Adipocyte (in vitro differentiated cells): ENCODE measurements at regions not wholly inside any gene's neighbourhood (a gene's known extent, or its start where the extent isn't known, plus 50 kb on each side); places are given as distances from the start of the nearest gene placed in this dataset.
"Not testable (repeated sequence)": the region's sequence is repeated elsewhere in the genome, so short reads cannot be mapped to it uniquely, and the experiment has no call there.

ENCODE experiments used
- DNase-seq: peaks from one replicate; pipeline ENCODE4 v3.0.0-alpha.2; 2015; ENCODE audit warnings: low read depth
- H3K27me3 ChIP-seq: replicated peaks from 2 replicates; pipeline ENCODE4 v1.7.0; 2013; ENCODE audit warnings: mild to moderate bottlenecking, low read length, moderate library complexity; ENCODE audit not compliant: control insufficient read depth, insufficient read depth
- H3K36me3 ChIP-seq: 2 replicates; pipeline ENCODE4 v1.7.0; 2013; ENCODE audit warnings: low read length, mild to moderate bottlenecking, moderate library complexity; ENCODE audit not compliant: control insufficient read depth, insufficient read depth, severe bottlenecking
- H3K4me1 ChIP-seq: 2 replicates; pipeline ENCODE4 v1.7.0; 2013; ENCODE audit warnings: mild to moderate bottlenecking, low read length, moderate library complexity; ENCODE audit not compliant: control insufficient read depth, insufficient read depth
- H3K4me3 ChIP-seq: 2 replicates; pipeline ENCODE4 v1.7.0; 2013; ENCODE audit warnings: mild to moderate bottlenecking, low read length, moderate library complexity
- H3K9ac ChIP-seq: 2 replicates; pipeline ENCODE4 v1.7.0; 2013; ENCODE audit warnings: mild to moderate bottlenecking, low read length, moderate library complexity
- H3K9me3 ChIP-seq: 2 replicates; pipeline ENCODE4 v1.7.0; 2013; ENCODE audit warnings: mild to moderate bottlenecking, low read length, moderate library complexity; ENCODE audit not compliant: control insufficient read depth

DNA sequence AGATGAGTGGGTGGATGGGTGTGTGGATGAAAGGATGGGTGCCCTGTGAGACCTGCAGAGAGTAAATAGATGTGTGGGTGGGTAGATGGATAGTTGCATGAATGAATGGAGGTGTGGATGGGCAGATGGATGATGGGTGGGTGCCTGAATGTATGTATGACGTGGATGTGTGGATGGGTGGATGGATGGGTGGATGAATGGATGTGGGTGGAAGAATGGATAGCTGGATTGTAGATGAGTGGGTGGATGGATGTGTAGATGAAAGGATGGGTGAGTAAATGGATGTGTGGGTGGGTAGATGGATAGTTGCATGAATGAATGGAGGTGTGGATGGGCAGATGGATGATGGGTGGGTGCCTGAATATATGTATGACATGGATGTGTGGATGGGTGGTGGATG is 374.7 kb downstream of the BRD1 start:
- H3K4me3 ChIP-seq, H3K4me1 ChIP-seq, H3K36me3 ChIP-seq, H3K9me3 ChIP-seq, DNase-seq, H3K27me3 ChIP-seq, H3K9ac ChIP-seq: not testable (repeated sequence)

DNA sequence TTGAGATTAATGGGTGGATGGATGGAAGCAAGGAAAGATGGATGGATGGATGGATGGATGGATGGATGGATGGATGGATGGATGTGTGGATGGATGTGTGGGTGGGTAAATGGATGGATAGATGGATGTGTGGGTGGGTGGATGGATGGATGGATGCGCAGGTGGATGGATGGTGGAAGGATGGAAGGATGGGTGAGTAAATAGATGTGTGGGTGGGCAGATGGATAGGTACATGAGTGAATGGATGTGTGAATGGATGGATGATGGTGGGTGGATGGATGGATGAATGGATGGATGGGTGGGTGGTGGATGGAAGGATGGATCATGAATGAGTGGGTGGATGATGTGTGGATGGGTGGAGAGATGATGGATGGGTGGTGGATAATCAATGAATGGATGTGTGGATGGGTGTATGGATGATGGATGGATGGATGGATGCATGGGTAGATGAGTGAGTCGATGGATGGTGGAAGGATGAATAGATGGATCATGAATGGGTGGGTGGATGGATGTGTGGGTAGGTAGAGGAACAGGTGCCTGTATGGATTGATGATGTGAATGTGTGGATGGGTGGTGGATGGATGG is 375.2 kb downstream of the BRD1 start:
- H3K27me3 ChIP-seq: peaks cover 5% of the 10 kb centered on the region
- no peaks in the 10 kb centered on the region for H3K9me3 ChIP-seq
- no peak for DNase-seq
- H3K4me3 ChIP-seq: no peak overlapping the region
- H3K4me1 ChIP-seq: no peaks in the 10 kb centered on the region
- H3K36me3 ChIP-seq: no peaks in the 10 kb centered on the region
- H3K9ac ChIP-seq: no peak overlapping the region

DNA sequence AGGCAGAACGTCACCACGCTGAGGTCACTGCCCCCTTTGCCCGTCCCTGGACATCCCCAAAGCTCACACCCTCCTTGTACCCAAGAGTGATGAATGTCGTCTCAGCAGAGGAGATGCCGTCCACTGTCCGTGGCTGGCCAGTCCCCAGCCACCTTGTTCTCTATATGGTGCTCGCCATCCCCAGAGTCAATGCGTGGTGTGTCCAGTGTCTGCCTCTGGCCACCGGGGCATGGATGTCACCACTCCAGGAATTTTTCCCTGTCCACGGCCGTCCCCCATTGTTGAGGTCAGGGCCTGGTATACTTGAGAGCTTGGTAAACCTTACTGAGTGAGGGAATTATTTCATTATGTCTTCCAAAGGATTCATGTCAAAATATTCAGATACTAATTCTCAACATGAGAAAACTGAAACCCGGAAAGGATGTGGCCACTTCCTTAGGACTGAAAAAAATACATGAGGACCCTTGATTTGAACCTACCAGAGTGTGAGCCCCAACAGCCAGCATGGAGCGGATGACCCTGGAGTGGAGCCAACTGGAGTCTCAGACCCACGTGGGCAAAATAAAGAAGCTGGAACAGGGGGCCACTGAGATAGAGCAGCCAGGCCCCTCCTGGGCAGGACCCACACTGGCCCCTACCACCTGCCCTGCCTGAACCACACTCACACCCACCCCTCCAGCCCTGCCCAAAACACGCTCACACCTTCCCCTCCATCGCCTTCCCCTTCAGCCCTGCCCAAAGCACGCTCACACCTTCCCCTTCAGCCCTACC is 376.4 kb downstream of the BRD1 start:
- no peak overlapping the region for H3K4me3 ChIP-seq
- H3K4me1 ChIP-seq: no peaks in the 10 kb centered on the region
- no peaks in the 10 kb centered on the region for H3K9me3 ChIP-seq
- H3K36me3 ChIP-seq: no peaks in the 10 kb centered on the region
- H3K9ac ChIP-seq: no peak overlapping the region
- H3K27me3 ChIP-seq: peaks cover 5% of the 10 kb centered on the region
- no peak for DNase-seq

GRCh38 chr22:49450498-49450897 is 377.2 kb downstream of the BRD1 start:
- no peaks in the 10 kb centered on the region for H3K9me3 ChIP-seq
- H3K9ac ChIP-seq: no peak overlapping the region
- peaks cover 5% of the 10 kb centered on the region for H3K27me3 ChIP-seq
- no peaks in the 10 kb centered on the region for H3K36me3 ChIP-seq
- no peaks in the 10 kb centered on the region for H3K4me1 ChIP-seq
- no peak overlapping the region for H3K4me3 ChIP-seq
- no peak for DNase-seq

DNA sequence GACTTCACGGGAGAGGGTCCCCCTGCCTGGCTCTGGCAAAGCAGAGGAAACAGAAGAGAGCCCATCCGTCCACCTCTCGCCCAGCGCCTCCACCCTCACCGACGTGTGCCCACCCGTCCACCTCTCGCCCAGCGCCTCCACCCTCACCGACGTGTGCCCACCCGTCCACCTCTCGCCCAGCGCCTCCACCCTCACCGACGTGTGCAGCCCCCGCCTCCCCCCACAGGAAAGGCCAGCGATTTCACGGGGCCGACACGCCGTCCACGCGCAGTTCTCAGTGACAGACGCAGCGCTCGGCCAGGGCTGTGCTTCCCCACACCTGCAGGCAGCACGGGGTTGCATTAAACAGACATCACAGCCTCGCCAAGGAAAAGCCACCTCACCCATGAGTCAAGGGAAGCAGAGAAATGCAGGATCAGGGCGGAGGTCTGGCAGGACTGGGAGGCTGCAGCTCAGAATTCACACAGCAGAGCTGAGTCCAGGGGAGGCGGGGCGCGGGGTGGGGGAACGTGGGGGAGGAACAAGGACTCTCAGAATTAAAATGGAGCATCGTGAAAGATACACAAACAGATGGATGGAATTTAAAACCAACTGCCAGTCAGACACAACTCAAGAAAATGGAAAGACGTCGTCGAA is 377.7 kb downstream of the BRD1 start:
- H3K9ac ChIP-seq: no peak overlapping the region
- no peak for DNase-seq
- peaks cover 5% of the 10 kb centered on the region for H3K27me3 ChIP-seq
- H3K36me3 ChIP-seq: no peaks in the 10 kb centered on the region
- no peaks in the 10 kb centered on the region for H3K4me1 ChIP-seq
- no peak overlapping the region for H3K4me3 ChIP-seq
- H3K9me3 ChIP-seq: no peaks in the 10 kb centered on the region

DNA sequence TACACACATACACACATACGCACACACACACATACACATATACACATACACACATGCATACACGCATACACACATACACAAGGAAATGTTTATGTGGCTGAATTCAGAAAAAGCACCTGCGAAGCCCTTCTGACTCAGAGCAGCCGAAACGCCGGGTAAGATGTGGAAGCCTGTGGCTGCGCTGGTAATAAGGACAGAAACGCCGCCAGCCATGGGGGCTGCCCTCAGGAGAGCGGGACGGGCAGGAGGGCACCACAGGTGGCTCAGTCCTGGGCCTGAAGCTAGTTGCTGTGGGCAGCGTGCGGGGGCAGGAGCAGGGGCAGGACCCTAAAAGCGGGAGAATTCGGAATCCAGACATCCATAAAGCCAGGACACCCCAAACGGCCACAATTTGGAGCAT is 378.3 kb downstream of the BRD1 start:
- Histone ChIP-seq H3K4me1 (no peaks in the 10 kb centered on the region), H3K4me3 (no peak overlapping the region), H3K27me3 (peaks cover 5% of the 10 kb centered on the region), H3K36me3 (no peaks in the 10 kb centered on the region), H3K9ac (no peak overlapping the region), H3K9me3 (no peaks in the 10 kb centered on the region)
- no peak for DNase-seq

DNA sequence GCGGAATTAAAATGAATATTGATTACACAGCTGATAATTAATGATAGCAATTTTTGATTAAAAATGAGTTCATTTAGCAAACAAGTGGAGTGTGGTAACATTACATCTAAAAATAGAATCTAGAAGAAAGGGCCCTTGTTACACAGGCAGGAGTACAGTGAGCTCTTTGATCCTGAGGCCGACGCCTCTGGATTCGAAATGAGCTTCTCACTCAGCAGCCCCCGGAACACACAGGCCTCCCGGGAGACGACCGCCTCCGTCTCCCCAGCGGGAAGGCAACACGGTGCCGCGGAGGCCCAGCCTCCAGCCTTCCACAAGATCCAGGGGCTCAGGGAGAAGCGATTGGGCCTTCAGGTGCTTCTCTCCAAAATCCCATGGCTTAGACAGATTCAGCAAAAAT is 379.1 kb downstream of the BRD1 start:
- Histone ChIP-seq H3K9ac (no peak overlapping the region), H3K4me1 (no peaks in the 10 kb centered on the region), H3K36me3 (no peaks in the 10 kb centered on the region), H3K27me3 (peaks cover 5% of the 10 kb centered on the region), H3K4me3 (no peak overlapping the region), H3K9me3 (no peaks in the 10 kb centered on the region)
- DNase-seq: no peak

DNA sequence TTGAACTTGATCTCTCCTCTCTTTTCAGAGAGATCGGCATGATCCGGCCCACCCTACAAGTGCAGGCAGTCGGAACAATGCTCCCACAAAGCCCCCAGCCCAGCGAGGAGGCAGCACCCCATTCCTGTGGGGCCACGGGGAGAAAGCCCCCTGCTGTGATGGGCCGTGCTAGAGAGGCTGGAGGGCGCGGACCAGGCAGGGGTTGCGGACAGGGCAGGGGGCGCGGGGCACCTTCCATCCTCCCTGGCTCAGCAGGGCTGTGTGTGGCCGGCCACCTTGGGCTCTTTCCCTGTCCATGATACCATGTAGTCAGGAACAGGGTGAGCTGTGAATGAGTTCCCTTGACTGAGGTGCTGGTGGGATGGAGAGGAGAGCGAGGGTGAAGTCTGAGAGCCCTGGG is 379.8 kb downstream of the BRD1 start:
- Histone ChIP-seq H3K4me3 (no peak overlapping the region), H3K9me3 (no peaks in the 10 kb centered on the region), H3K9ac (no peak overlapping the region), H3K36me3 (no peaks in the 10 kb centered on the region), H3K4me1 (no peaks in the 10 kb centered on the region), H3K27me3 (peaks cover 5% of the 10 kb centered on the region)
- DNase-seq: no peak

- Histone ChIP-seq H3K27me3 (peaks cover 5% of the 10 kb centered on the region), H3K9me3 (no peaks in the 10 kb centered on the region), H3K4me3 (no peak overlapping the region), H3K9ac (no peak overlapping the region), H3K4me1 (no peaks in the 10 kb centered on the region), H3K36me3 (no peaks in the 10 kb centered on the region)
- DNase-seq: no peak
Measured at GRCh38 chr22:49446759-49447710, 380.6 kb downstream of the BRD1 start.

- no peak overlapping the region for H3K9ac ChIP-seq
- no peak for DNase-seq
- no peaks in the 10 kb centered on the region for H3K9me3 ChIP-seq
- H3K36me3 ChIP-seq: no peaks in the 10 kb centered on the region
- H3K4me3 ChIP-seq: no peak overlapping the region
- no peaks in the 10 kb centered on the region for H3K4me1 ChIP-seq
- H3K27me3 ChIP-seq: peaks cover 5% of the 10 kb centered on the region
Measured at GRCh38 chr22:49446145-49446758, 381.4 kb downstream of the BRD1 start.
